CD4-positive, alpha-beta T cell treated with Interleukin-17A for 1 hour (primary cell): ENCODE measurements at regions not wholly inside any gene's neighbourhood (a gene's known extent, or its start where the extent isn't known, plus 50 kb on each side); places are given as distances from the start of the nearest gene placed in this dataset.
"Not testable (repeated sequence)": the region's sequence is repeated elsewhere in the genome, so short reads cannot be mapped to it uniquely, and the experiment has no call there.

Source experiments
- DNase-seq: peaks from one replicate; pipeline ENCODE4 v3.0.0-alpha.2; 2020

DNA sequence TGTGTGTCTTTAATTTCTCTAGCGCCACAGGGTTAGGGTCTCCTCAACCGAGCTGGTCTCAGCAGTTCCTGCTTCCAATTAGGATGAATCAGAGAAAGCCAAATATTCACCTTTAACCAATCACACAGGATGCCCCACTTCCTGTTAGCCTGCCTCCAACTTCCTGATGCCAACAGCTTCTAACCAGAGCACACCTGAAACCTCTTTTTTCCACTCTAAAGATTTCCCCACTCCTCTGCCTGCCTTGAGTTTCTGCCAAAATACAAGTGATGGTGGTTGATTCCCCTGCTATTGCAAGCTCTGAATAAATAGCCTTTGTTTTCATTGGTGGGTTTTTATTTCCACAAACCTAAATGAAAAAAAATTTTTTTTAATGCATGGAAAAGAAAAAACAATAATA, 144.7 kb upstream of the UST start:
- no peak for DNase-seq

- peak; percentile 7 for DNase-seq
Observed at GRCh38 chr6:148608199-148608951, 138.5 kb upstream of the UST start.

- DNase-seq: no peak
Observed at GRCh38 chr6:148611213-148611612, 135.6 kb upstream of the UST start.

GRCh38 chr6:148612043-148612442, 134.8 kb upstream of the UST start:
- DNase-seq: no peak

DNA sequence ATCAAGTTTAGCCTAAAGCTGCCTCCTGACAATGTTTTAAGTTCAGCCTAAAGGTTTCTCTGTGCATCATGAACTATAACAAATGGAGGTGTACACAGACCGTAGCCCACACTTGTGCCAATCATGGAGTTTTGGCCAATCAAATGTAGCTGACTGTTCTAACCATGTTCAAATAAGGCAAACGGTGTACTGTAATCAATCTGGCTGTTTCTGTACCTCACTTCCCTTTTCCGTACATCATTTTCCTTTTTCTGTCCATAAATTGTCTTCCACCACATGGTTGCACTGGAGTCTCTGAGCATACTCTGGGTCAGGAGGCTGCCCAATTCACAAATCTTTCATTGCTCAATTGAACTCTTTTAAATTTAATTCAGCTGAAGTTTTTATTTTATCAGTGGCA, 132.2 kb upstream of the UST start:
- no peak for DNase-seq

- no peak for DNase-seq
Observed at GRCh38 chr6:148616841-148617240, 130.0 kb upstream of the UST start.

DNA sequence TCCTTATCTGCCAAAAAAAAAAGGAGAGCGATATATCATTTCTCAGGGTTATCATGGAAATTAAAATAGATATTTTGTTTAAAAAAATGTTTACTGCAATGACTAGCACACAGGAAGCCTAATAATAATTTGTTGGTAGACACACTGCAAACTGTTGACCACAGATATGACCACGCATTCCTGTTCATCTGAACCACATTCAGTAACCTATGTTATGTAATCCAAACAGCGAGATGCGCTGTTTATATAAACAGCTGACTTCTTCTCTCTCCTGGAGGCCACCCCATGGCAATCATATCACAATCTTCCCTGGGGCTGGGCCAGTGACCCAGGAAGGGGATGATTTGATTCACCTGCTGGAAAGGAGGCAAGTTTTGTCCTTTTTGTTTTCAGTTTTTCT, 129.3 kb upstream of the UST start:
- no peak for DNase-seq

- no peak for DNase-seq
Observed at GRCh38 chr6:148619891-148620290, 126.9 kb upstream of the UST start.

- no peak for DNase-seq
Observed at GRCh38 chr6:148620579-148621298, 126.1 kb upstream of the UST start.

- DNase-seq: no peak
Observed at GRCh38 chr6:148625609-148626008, 121.2 kb upstream of the UST start.

DNA sequence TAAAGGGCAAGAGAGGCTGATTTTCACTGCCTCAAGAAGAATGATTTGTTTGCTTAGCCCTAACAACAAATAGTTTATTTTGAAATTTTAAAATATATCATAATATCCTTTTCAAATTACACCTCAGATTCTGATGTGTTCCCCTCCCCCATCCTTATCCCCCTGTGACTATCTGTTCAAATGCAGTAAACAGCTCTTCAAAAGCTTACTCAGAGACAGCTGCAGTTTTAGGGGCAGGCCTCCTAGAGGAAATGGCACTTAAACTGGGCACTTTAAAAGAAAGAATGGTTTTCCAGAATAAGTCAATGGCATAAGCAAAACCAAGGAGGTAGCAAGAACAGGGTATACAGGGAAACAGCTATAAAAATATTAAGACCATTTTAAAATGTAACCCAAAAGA, 118.6 kb upstream of the UST start:
- DNase-seq: no peak

DNA sequence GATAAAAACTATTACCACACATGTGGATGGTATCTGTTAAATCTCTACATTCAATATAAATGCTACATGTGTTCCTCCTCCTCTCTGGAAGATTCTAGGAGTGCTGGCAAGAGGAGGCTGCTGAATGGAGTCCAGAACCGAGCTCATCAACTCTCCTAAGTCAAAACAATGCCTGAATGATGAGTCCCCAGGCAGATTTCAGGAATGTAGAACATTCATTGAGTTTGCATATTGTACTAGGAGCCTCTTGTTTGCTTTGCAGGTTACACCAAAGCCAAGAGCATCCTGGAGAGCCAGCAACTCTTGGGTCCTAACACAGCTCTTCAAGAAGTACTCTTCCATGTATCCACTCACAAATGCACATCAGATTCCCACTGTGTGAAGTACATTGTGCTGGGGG, 117.6 kb upstream of the UST start:
- no peak for DNase-seq

DNA sequence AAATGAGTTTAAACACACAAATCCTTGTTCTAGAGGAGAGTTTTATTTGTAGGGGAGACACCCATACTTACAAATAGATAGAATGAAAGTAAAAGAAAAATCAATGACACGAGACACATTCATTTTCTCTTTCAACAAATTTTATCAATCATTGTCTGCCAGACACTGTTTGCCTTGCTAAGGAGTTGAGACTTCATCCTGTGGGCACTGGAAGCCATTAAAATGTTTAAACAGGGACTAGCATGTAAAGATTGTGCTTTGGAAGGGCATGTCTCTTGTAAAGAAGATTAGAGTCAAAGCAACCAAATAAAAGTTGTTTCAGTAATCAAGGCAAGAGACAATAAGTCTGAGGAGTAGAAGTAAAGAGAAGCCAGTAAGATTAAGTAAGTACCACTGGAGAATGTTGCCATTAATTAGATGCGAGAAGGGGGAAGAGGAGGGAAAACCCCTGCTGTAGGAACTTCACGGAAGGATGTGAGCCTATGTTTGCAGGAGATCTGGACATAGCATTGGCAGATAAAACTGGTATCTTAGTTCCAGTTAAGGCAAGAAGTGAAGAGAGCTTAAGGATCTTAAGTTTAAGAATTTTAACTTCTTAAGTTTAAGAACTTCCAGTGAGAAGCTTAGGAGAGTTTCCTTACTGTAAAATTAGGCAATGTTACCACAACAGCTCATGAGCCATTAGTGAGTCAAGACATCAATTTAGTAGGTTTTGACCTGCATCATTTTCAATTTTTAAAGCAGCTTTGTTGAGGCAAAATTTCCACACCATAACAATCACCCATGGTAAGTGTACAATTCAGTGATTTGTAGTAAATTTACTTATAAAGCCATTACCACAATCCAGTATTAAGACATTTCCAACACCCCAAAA, 117.0 kb upstream of the UST start:
- DNase-seq: no peak

DNA sequence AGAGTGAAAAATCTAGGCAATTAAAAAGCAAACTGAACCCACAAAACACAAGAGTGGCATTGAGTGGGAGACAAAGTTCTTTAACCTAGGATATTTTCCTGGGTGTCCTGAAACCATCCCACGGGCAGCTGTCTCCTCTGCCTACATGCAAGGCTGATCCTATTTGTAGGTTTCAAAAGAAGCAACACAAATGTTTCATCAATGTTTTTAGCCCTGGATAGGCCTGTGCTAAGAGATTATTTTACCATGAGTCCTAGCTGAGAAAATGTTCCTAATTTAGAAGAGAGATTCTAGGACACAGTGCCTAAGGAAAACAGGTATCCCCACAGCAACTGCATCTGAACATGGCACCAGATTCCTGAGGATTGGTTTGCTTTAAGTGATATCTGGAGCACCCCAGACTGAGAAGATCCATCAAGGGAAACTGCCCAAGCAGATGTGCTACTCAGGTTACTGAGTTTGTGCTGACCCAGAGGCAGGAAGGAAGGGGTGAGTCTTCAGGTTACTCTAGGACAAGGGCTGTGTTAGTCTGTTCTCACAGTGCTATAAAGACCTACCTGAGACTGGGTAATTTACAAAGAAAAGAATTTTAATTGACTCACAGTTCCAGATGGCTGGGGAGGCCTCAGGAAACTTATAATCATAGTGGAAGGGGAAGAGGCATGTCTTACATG, 111.6 kb upstream of the UST start:
- no peak for DNase-seq

DNA sequence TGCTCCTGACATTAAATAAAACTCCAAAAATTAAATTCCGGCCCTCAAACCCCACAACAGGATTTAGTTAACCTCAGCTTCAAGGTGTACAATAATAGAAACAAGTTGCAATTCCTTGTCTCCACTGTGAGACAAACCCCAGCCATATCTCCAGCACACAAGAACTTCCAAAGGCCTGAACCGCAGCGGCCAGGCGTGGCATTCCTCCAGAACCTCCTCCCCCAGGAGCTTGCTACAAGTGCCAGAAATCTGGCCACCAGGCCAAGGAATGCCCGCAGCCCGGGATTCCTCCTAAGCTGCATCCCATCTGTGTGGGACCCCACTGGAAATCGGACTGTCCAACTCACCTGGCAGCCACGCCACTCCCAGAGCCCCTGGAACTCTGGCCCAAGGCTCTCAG, 105.0 kb upstream of the UST start:
- DNase-seq: not testable (repeated sequence)

DNA sequence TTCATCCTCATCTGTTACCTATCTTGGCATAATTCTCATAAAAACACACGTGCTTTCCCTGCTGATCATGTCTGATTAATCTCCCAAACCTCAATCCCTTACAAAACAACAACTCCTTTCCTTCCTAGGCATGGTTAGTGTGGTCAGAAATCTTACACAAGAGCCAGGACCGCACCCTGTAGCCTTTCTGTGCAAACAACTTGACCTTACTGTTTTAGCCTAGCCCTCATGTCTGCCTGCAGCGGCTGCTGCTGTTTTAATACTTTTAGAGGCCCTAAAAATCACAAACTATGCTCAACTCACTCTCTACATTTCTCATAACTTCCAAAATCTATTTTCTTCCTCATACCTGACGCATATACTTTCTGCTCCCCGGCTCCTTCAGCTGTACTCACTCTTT, 103.6 kb upstream of the UST start:
- not testable (repeated sequence) for DNase-seq

- DNase-seq: not testable (repeated sequence)
Observed at GRCh38 chr6:148645049-148645448, 101.8 kb upstream of the UST start.

DNA sequence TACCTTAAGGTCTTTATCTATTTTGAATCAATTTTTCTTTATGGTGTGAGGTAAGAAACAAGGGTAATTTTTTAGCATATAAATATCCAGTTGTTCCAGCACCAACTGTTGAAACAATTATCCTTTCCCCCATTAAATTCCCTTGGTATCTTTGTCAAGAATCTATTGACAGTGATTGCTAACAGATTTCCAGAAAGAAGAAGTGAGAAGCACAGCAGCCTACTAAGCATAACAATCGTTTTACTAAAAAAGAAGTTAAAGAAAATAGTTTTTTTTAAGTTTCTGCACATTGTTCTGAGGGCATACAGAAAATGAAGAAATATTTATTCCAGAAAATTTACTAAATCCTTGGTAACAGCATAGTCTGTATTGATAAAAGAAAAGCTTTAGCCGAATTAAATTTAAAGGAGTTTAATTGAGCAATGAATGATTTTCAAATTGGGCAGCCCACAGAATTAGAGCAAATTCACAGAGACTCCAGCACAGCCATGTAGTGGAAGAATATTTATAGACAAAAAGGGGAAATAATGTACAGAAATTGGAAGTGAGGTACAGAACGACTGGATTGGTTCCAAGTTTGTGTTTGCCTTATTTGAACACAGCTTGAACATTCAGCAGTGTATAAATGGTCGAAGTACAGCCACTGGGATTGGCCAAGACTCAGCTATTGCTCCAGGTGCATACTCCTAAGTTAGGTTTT, 97.9 kb upstream of the UST start:
- DNase-seq: no peak

DNA sequence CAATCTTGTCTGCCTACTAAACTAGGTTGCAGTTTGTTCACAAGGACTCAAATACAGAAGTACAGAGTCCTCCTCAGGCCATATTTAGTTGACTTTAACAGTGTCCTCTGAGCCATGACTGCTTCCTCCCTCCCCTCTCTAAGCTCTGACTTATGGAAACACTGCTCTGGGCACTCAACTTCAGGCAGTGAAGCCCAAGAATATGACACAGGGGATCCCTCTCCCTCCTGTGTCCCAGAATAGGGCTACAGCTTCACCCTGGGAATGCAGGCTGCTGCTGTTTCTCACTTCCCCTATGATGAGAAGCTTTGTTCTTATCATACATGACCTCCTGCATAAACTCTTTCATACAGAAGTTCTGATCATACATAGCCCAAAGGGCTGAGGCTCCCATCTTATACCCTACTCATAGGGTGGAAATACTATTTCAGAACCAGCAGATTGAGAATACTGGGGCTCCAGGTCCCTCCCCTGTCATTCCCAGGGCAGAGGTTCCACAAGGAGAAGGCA, 97.3 kb upstream of the UST start:
- DNase-seq: no peak

- DNase-seq: no peak
Observed at GRCh38 chr6:148650941-148651505, 95.8 kb upstream of the UST start.

- DNase-seq: no peak
Observed at GRCh38 chr6:148652205-148652604, 94.6 kb upstream of the UST start.
